ENCODE measurements at regions not wholly inside any gene's neighbourhood (a gene's known extent, or its start where the extent isn't known, plus 50 kb on each side); places are given as distances from the start of the nearest gene placed in this dataset.

GRCh38 chr1:101290922-101291561 is 54.2 kb downstream of the S1PR1 start:
- DNase-seq (ENCODE audit: low read depth, low spot score): no peak

- DNase-seq (ENCODE audit: low read depth, low spot score): peak; percentile 27
Measured at GRCh38 chr1:101291562-101292380, 55.0 kb downstream of the S1PR1 start.

- DNase-seq (ENCODE audit: low read depth, low spot score): peak; percentile 53
Measured at GRCh38 chr1:101293461-101294051, 56.7 kb downstream of the S1PR1 start.

GRCh38 chr1:101295209-101295608 is 58.4 kb downstream of the S1PR1 start:
- no peak for DNase-seq (ENCODE audit: low read depth, low spot score)

- DNase-seq (ENCODE audit: low read depth, low spot score): no peak
Measured at GRCh38 chr1:101298663-101299062, 61.8 kb downstream of the S1PR1 start.

GRCh38 chr1:101299141-101299540 is 62.3 kb downstream of the S1PR1 start:
- no peak for DNase-seq (ENCODE audit: low read depth, low spot score)

GRCh38 chr1:101299710-101300109 is 62.9 kb downstream of the S1PR1 start:
- no peak for DNase-seq (ENCODE audit: low read depth, low spot score)

GRCh38 chr1:101300916-101301315 is 64.1 kb downstream of the S1PR1 start:
- DNase-seq (ENCODE audit: low read depth, low spot score): no peak

- no peak for DNase-seq (ENCODE audit: low read depth, low spot score)
Measured at GRCh38 chr1:101301446-101302057, 64.7 kb downstream of the S1PR1 start.

GRCh38 chr1:101302831-101303511 is 66.2 kb downstream of the S1PR1 start:
- DNase-seq (ENCODE audit: low read depth, low spot score): no peak

GRCh38 chr1:101307985-101308689 is 71.3 kb downstream of the S1PR1 start:
- DNase-seq (ENCODE audit: low read depth, low spot score): no peak

GRCh38 chr1:101308935-101309333 is 72.1 kb downstream of the S1PR1 start:
- DNase-seq (ENCODE audit: low read depth, low spot score): no peak

GRCh38 chr1:101309334-101310311 is 72.8 kb downstream of the S1PR1 start:
- DNase-seq (ENCODE audit: low read depth, low spot score): peak; percentile 71

GRCh38 chr1:101310506-101310905 is 73.7 kb downstream of the S1PR1 start:
- DNase-seq (ENCODE audit: low read depth, low spot score): no peak

GRCh38 chr1:101311146-101311920 is 74.5 kb downstream of the S1PR1 start:
- DNase-seq (ENCODE audit: low read depth, low spot score): no peak

- no peak for DNase-seq (ENCODE audit: low read depth, low spot score)
Measured at GRCh38 chr1:101312147-101312546, 75.3 kb downstream of the S1PR1 start.

GRCh38 chr1:101313356-101313755 is 76.5 kb downstream of the S1PR1 start:
- no peak for DNase-seq (ENCODE audit: low read depth, low spot score)

GRCh38 chr1:101314244-101314643 is 77.4 kb downstream of the S1PR1 start:
- peak; percentile 14 for DNase-seq (ENCODE audit: low read depth, low spot score)

- DNase-seq (ENCODE audit: low read depth, low spot score): no peak
Measured at GRCh38 chr1:101316256-101316655, 79.4 kb downstream of the S1PR1 start.
